ENCODE measurements at regions not wholly inside any gene's neighbourhood (a gene's known extent, or its start where the extent isn't known, plus 50 kb on each side); places are given as distances from the start of the nearest gene placed in this dataset.
"Not testable (repeated sequence)": the region's sequence is repeated elsewhere in the genome, so short reads cannot be mapped to it uniquely, and the experiment has no call there.

- DNase-seq (peak; percentile 46), ATAC-seq (peak; percentile 89 to 90)
- intact Hi-C loops (cut with DNase I), result no loop called here
These were observed 67.3 kb upstream of the E2F3 start for GRCh38 chr6:20334334-20334733.

GRCh38 chr6:20334962-20335361, 66.7 kb upstream of the E2F3 start:
- no peak for DNase-seq
- intact Hi-C loops (cut with DNase I), result no loop called here
- no peak for ATAC-seq

- intact Hi-C loops (cut with DNase I), result no loop called here
- no peak for DNase-seq
- ATAC-seq, result no peak
These were observed 65.8 kb upstream of the E2F3 start for GRCh38 chr6:20335872-20336271.

GRCh38 chr6:20338156-20338555, 63.5 kb upstream of the E2F3 start:
- no peak for DNase-seq
- intact Hi-C loops (cut with DNase I), result no loop called here
- no peak for ATAC-seq

- no peak for DNase-seq
- ATAC-seq, result no peak
- intact Hi-C loops (cut with DNase I), result no loop called here
These were observed 61.4 kb upstream of the E2F3 start for GRCh38 chr6:20340068-20340848.

- no peak for DNase-seq
- no peak for ATAC-seq
- intact Hi-C loops (cut with DNase I), result no loop called here
These were observed 60.6 kb upstream of the E2F3 start for GRCh38 chr6:20341096-20341495.

GRCh38 chr6:20341564-20341963, 60.1 kb upstream of the E2F3 start:
- intact Hi-C loops (cut with DNase I), result no loop called here
- ATAC-seq, result no peak
- DNase-seq, result no peak

GRCh38 chr6:20346948-20347347, 54.7 kb upstream of the E2F3 start:
- DNase-seq; intact Hi-C loops (cut with DNase I); ATAC-seq: not testable (repeated sequence)

- no peak for ATAC-seq
These were observed 53.6 kb upstream of the E2F3 start for GRCh38 chr6:20348041-20348440.

GRCh38 chr6:20349225-20349624, 52.5 kb upstream of the E2F3 start:
- ATAC-seq, result no peak
- intact Hi-C loops (cut with DNase I), result no loop called here

More at GRCh38 chr6:20348041-20348440, 53.6 kb upstream of the E2F3 start:
- DNase-seq, result no peak
- intact Hi-C loops (cut with DNase I), result no loop called here

GRCh38 chr6:20350215-20350614, 51.5 kb upstream of the E2F3 start:
- intact Hi-C loops (cut with DNase I), result no loop called here

More at GRCh38 chr6:20349225-20349624, 52.5 kb upstream of the E2F3 start:
- DNase-seq, result no peak

GRCh38 chr6:20351534-20351933, 50.1 kb upstream of the E2F3 start:
- no peak for DNase-seq
- intact Hi-C loops (cut with DNase I), result no loop called here
- no peak for ATAC-seq

More at GRCh38 chr6:20350215-20350614, 51.5 kb upstream of the E2F3 start:
- ATAC-seq (no peak), DNase-seq (no peak)

Measured in left cardiac atrium (tissue), 4 donors.